Erythroblast (primary cell): ENCODE measurements at regions not wholly inside any gene's neighbourhood (a gene's known extent, or its start where the extent isn't known, plus 50 kb on each side); places are given as distances from the start of the nearest gene placed in this dataset.

Source experiments
- GATA1 ChIP-seq: IDR thresholded peaks from 2 replicates; pipeline ENCODE4 v1.6.1; 2011; ENCODE audit warnings: low read depth, mild to moderate bottlenecking, control low read depth, low read length, moderate library complexity
- POLR2A ChIP-seq: IDR thresholded peaks from 2 replicates; pipeline ENCODE4 v1.6.1; 2011; ENCODE audit warnings: mild to moderate bottlenecking, low read length

DNA sequence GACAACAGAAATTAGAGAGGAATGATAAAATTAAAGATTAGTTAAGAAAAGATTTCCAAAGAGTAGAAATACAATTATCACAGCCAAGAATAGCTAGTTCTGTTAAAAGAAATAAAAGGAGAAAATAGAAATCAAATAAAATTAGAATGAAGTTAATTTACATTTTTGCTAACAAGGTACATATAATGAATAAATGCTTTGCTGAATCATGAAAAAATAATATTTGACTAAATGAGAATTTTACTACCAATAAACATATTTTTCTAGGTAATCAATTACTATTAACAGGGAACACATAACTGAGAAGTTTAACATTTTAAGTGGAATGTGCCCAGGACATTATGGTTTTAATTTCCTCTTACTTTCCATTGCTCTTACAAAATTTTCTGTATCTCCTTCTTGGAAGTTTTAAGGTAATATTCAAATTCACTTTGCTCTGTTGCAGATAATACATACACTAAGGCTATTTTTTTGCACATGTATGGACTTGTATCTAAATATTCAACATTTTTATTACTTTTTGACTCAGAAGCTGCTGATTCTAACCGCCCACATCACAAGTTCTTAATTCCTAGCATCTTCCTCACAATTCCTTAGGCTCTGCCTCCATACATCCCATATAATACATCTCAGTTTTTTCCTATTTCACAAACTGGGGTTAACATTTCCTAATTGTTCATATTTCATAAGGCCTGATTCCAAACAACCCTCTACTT lies 870.7 kb upstream of the INTU start:
- TF ChIP-seq POLR2A (no peak), GATA1 (no peak)
